SK-N-SH (cell line): ENCODE measurements at regions not wholly inside any gene's neighbourhood (a gene's known extent, or its start where the extent isn't known, plus 50 kb on each side); places are given as distances from the start of the nearest gene placed in this dataset.

Experiments
- FOSL2 ChIP-seq: IDR thresholded peaks from 2 replicates; pipeline ENCODE4 v1.4.0; 2012; ENCODE audit warnings: low read depth, mild to moderate bottlenecking, moderate library complexity, borderline replicate concordance
- FOXJ3 ChIP-seq: sonication (generic); formaldehyde crosslinking; IDR thresholded peaks from 2 replicates; pipeline ENCODE4 v1.5.1; 2020; ENCODE audit warnings: mild to moderate bottlenecking, missing genetic modification reagents
- FOXM1 ChIP-seq: IDR thresholded peaks from 2 replicates; pipeline ENCODE4 v1.4.0; 2012; ENCODE audit warnings: low read depth, mild to moderate bottlenecking
- GABPA ChIP-seq: IDR thresholded peaks from 2 replicates; pipeline ENCODE4 v1.4.0; 2012; ENCODE audit warnings: low read depth, mild to moderate bottlenecking
- GATA2 ChIP-seq: sonication (generic); formaldehyde crosslinking; IDR thresholded peaks from 2 replicates; pipeline ENCODE4 v1.5.0; 2020; ENCODE audit warnings: mild to moderate bottlenecking, missing genetic modification reagents
- IRF3 ChIP-seq: fragments of 150-350 bp; IDR thresholded peaks from 2 replicates; pipeline ENCODE4 v1.6.1; 2016; ENCODE audit warnings: mild to moderate bottlenecking, low read depth, low read length
- JUND ChIP-seq: IDR thresholded peaks from 2 replicates; pipeline ENCODE4 v1.4.0; 2012
- MEF2A ChIP-seq: IDR thresholded peaks from 2 replicates; pipeline ENCODE4 v1.4.0; 2012; ENCODE audit warnings: low read depth, borderline replicate concordance
- MXI1 ChIP-seq: IDR thresholded peaks from 2 replicates; pipeline ENCODE4 v1.6.1; 2012; ENCODE audit warnings: mild to moderate bottlenecking, low read depth, low read length, improper control_type of control experiment
- NFIC ChIP-seq: IDR thresholded peaks from 2 replicates; pipeline ENCODE4 v1.4.0; 2012; ENCODE audit warnings: borderline replicate concordance
- POLR2AphosphoS5 ChIP-seq: IDR thresholded peaks from 2 replicates; pipeline ENCODE4 v1.6.1; 2012; ENCODE audit warnings: low read depth, low read length
- RCOR1 ChIP-seq: fragments of 150-350 bp; IDR thresholded peaks from 2 replicates; pipeline ENCODE4 v1.6.1; 2017; ENCODE audit warnings: antibody characterized with exemption, low read length
- RFX5 ChIP-seq: IDR thresholded peaks from 2 replicates; pipeline ENCODE4 v1.6.1; 2012; ENCODE audit warnings: mild to moderate bottlenecking, improper control_type of control experiment, low read length
- RXRA ChIP-seq: IDR thresholded peaks from 2 replicates; pipeline ENCODE4 v1.4.0; 2012; ENCODE audit warnings: low read depth, mild to moderate bottlenecking, borderline replicate concordance
- SIN3A ChIP-seq: IDR thresholded peaks from 2 replicates; pipeline ENCODE4 v1.6.1; 2012; ENCODE audit warnings: low read depth, mild to moderate bottlenecking, low read length, moderate library complexity, borderline replicate concordance
- SMC3 ChIP-seq: IDR thresholded peaks from 2 replicates; pipeline ENCODE4 v1.6.1; 2012; ENCODE audit warnings: low read depth, low read length, improper control_type of control experiment
- TAF1 ChIP-seq: IDR thresholded peaks from 2 replicates; pipeline ENCODE4 v1.6.1; 2012; ENCODE audit warnings: low read depth, mild to moderate bottlenecking, low read length, moderate library complexity, borderline replicate concordance
- TCF12 ChIP-seq: IDR thresholded peaks from 2 replicates; pipeline ENCODE4 v1.4.0; 2012
- TEAD4 ChIP-seq: IDR thresholded peaks from 2 replicates; pipeline ENCODE4 v1.4.0; 2012; ENCODE audit warnings: mild to moderate bottlenecking, borderline replicate concordance; ENCODE audit not compliant: insufficient read depth
- YY1 ChIP-seq: IDR thresholded peaks from 2 replicates; pipeline ENCODE4 v1.4.0; 2012; ENCODE audit warnings: low read depth, mild to moderate bottlenecking
- ZBTB33 ChIP-seq: IDR thresholded peaks from 2 replicates; pipeline ENCODE4 v1.4.0; 2012; ENCODE audit warnings: low read depth, borderline replicate concordance
- TF ChIP-seq, protein P1 (sequence below): IDR thresholded peaks from 2 replicates; pipeline ENCODE4 v1.4.0; 2012; ENCODE audit warnings: low read depth
- TF ChIP-seq, protein P2 (sequence below): fragments of 200-600 bp; sonication (generic); IDR thresholded peaks from 2 replicates; pipeline ENCODE4 v1.6.1; 2017; ENCODE audit warnings: antibody characterized with exemption, mild to moderate bottlenecking, moderate library complexity

GRCh38 chr4:15368856-15369255 is 59.0 kb upstream of the C1QTNF7 start (continued):
- TF ChIP-seq GATA2: no peak
- peak; percentile 48; the same call in 1 of the 2 replicates for TF ChIP-seq SIN3A
- TF ChIP-seq IRF3: no peak
- no peak for TF ChIP-seq SMC3
- 0 out of 2 replicates have a peak, but pooled peaks have one; percentile 21 for TF ChIP-seq ZBTB33
- no peak for TF ChIP-seq FOXJ3 (CRISPR knock-in tag)
- TF ChIP-seq, protein P1, sequence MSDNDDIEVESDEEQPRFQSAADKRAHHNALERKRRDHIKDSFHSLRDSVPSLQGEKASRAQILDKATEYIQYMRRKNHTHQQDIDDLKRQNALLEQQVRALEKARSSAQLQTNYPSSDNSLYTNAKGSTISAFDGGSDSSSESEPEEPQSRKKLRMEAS: no peak
- peak; percentile 78; the same call in 1 of the 2 replicates for TF ChIP-seq FOSL2
- TF ChIP-seq MEF2A: peak; percentile 53; the same call in 1 of the 2 replicates
- TF ChIP-seq, protein P2, sequence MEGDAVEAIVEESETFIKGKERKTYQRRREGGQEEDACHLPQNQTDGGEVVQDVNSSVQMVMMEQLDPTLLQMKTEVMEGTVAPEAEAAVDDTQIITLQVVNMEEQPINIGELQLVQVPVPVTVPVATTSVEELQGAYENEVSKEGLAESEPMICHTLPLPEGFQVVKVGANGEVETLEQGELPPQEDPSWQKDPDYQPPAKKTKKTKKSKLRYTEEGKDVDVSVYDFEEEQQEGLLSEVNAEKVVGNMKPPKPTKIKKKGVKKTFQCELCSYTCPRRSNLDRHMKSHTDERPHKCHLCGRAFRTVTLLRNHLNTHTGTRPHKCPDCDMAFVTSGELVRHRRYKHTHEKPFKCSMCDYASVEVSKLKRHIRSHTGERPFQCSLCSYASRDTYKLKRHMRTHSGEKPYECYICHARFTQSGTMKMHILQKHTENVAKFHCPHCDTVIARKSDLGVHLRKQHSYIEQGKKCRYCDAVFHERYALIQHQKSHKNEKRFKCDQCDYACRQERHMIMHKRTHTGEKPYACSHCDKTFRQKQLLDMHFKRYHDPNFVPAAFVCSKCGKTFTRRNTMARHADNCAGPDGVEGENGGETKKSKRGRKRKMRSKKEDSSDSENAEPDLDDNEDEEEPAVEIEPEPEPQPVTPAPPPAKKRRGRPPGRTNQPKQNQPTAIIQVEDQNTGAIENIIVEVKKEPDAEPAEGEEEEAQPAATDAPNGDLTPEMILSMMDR: no peak
- TF ChIP-seq TEAD4: peak; percentile 79
- peak; percentile 94 for TF ChIP-seq TCF12
- no peak for TF ChIP-seq RCOR1
- TF ChIP-seq TAF1: no peak
- TF ChIP-seq NFIC: peak; percentile 83; the same call in 1 of the 2 replicates
- TF ChIP-seq FOXM1: no peak; the same call in 1 of the 2 replicates
- TF ChIP-seq POLR2AphosphoS5: peak; percentile 51; the same call in 1 of the 2 replicates
- TF ChIP-seq GABPA: no peak
- TF ChIP-seq JUND: peak; percentile 90
- no peak for TF ChIP-seq YY1
- no peak for TF ChIP-seq MXI1
- TF ChIP-seq RXRA: 0 out of 2 replicates have a peak, but pooled peaks have one; percentile 51
- no peak for TF ChIP-seq RFX5
- TF ChIP-seq, all 33 proteins: peak for 13
